ENCODE measurements at regions not wholly inside any gene's neighbourhood (a gene's known extent, or its start where the extent isn't known, plus 50 kb on each side); places are given as distances from the start of the nearest gene placed in this dataset.
"Not testable (repeated sequence)": the region's sequence is repeated elsewhere in the genome, so short reads cannot be mapped to it uniquely, and the experiment has no call there.

GRCh38 chr17:52995147-52995546, 827.6 kb upstream of the KIF2B start:
- peaks cover 0 to 7% of the 10 kb centered on the region in 2 donors for H3K27me3 ChIP-seq
- intact Hi-C loops (cut with DNase I): no loop called here
- no peaks in the 10 kb centered on the region for H3K9me3 ChIP-seq
- TF ChIP-seq POLR2A (IDR thresholded peaks at IDR 0.05): no peak
- TF ChIP-seq CTCF (IDR thresholded peaks at IDR 0.05): no peak
- DNase-seq (no peak), ATAC-seq (no peak)
- H3K4me1 ChIP-seq: no peaks in the 10 kb centered on the region
- no peak overlapping the region for H3K27ac ChIP-seq
- H3K36me3 ChIP-seq: no peaks in the 10 kb centered on the region
- 20% methylated on average over 1 of the region's 1 CpG for WGBS (ENCODE audit: insufficient coverage, low coverage, low lambda C conversion rate, missing lambda C conversion rate)
- no peak overlapping the region for H3K4me3 ChIP-seq

- TF ChIP-seq POLR2A (IDR thresholded peaks at IDR 0.05): no peak
- no peak for TF ChIP-seq CTCF (IDR thresholded peaks at IDR 0.05)
- 24% methylated on average over 2 of the region's 4 CpGs for WGBS (ENCODE audit: insufficient coverage, low coverage, low lambda C conversion rate, missing lambda C conversion rate)
- no peaks in the 10 kb centered on the region for H3K27me3 ChIP-seq
- no peaks in the 10 kb centered on the region for H3K4me1 ChIP-seq
- no peak overlapping the region for H3K4me3 ChIP-seq
- no peaks in the 10 kb centered on the region for H3K36me3 ChIP-seq
- intact Hi-C loops (cut with DNase I): no loop called here
- ATAC-seq (no peak), DNase-seq (no peak)
- no peak overlapping the region for H3K27ac ChIP-seq
- H3K9me3 ChIP-seq: no peaks in the 10 kb centered on the region
These were observed 827.6 kb upstream of the CA10 start for GRCh38 chr17:52986056-52986662.

- 80% methylated on average over 1 of the region's 1 CpG for WGBS (ENCODE audit: insufficient coverage, low coverage, low lambda C conversion rate, missing lambda C conversion rate)
- no peak for ATAC-seq
- intact Hi-C loops (cut with DNase I): no loop called here
- H3K9me3 ChIP-seq: no peaks in the 10 kb centered on the region
- H3K4me1 ChIP-seq: no peaks in the 10 kb centered on the region
- peaks cover 0 to 5% of the 10 kb centered on the region in 2 donors for H3K27me3 ChIP-seq
- TF ChIP-seq POLR2A (IDR thresholded peaks at IDR 0.05): no peak
- no peak for TF ChIP-seq CTCF (IDR thresholded peaks at IDR 0.05)
- no peak overlapping the region for H3K4me3 ChIP-seq
- no peaks in the 10 kb centered on the region for H3K36me3 ChIP-seq
- H3K27ac ChIP-seq: no peak overlapping the region
- DNase-seq: no peak
These were observed 823.8 kb upstream of the CA10 start for GRCh38 chr17:52982331-52982730.

- Histone ChIP-seq H3K36me3 (no peaks in the 10 kb centered on the region), H3K27ac (no peak overlapping the region), H3K4me3 (no peak overlapping the region), H3K27me3 (peaks cover 0 to 5% of the 10 kb centered on the region in 2 donors), H3K9me3 (no peaks in the 10 kb centered on the region), H3K4me1 (no peaks in the 10 kb centered on the region)
- WGBS (ENCODE audit: insufficient coverage, low coverage, low lambda C conversion rate, missing lambda C conversion rate): 15% methylated on average over 1 of the region's 1 CpG
- intact Hi-C loops (cut with DNase I): no loop called here
- ATAC-seq (no peak), DNase-seq (no peak)
- TF ChIP-seq POLR2A (IDR thresholded peaks at IDR 0.05) (no peak), CTCF (IDR thresholded peaks at IDR 0.05) (no peak)
These were observed 821.4 kb upstream of the CA10 start for GRCh38 chr17:52979921-52980320.

- WGBS (ENCODE audit: insufficient coverage, low coverage, low lambda C conversion rate, missing lambda C conversion rate): 53% methylated on average over 3 of the region's 3 CpGs
- Histone ChIP-seq H3K27me3 (no peaks in the 10 kb centered on the region), H3K4me1 (no peaks in the 10 kb centered on the region), H3K27ac (no peak overlapping the region), H3K4me3 (no peak overlapping the region), H3K9me3 (no peaks in the 10 kb centered on the region), H3K36me3 (no peaks in the 10 kb centered on the region)
- no peak for TF ChIP-seq POLR2A (IDR thresholded peaks at IDR 0.05)
- DNase-seq (no peak), ATAC-seq (no peak)
- intact Hi-C loops (cut with DNase I): no loop called here
These were observed 807.3 kb upstream of the CA10 start for GRCh38 chr17:52965856-52966255.

GRCh38 chr17:52961751-52962150, 803.2 kb upstream of the CA10 start:
- ATAC-seq; H3K27me3 ChIP-seq; H3K27ac ChIP-seq; H3K9me3 ChIP-seq; H3K4me3 ChIP-seq; H3K4me1 ChIP-seq; DNase-seq; H3K36me3 ChIP-seq; intact Hi-C loops (cut with DNase I): not testable (repeated sequence)
- 70% methylated on average over 11 of the region's 11 CpGs for WGBS (ENCODE audit: insufficient coverage, low coverage, low lambda C conversion rate, missing lambda C conversion rate)
